Stimulated activated CD8-positive, alpha-beta memory T cell treated with anti-CD3 and anti-CD28 coated beads, Interleukin-7, amount 100 ng/mL, for 48 hours (primary cell): ENCODE measurements at regions not wholly inside any gene's neighbourhood (a gene's known extent, or its start where the extent isn't known, plus 50 kb on each side); places are given as distances from the start of the nearest gene placed in this dataset.
"Not testable (repeated sequence)": the region's sequence is repeated elsewhere in the genome, so short reads cannot be mapped to it uniquely, and the experiment has no call there.

ENCODE experiments used
- DNase-seq, 2 donors: peaks; one replicate each; pipeline ENCODE4 v3.0.0-alpha.2; 2020; ENCODE audit warnings: low read depth in 1 of 2; ENCODE audit errors: extremely low read depth in 1 of 2

GRCh38 chr14:106657460-106657859 is 1131.1 kb downstream of the TMEM121 start:
- peak in 1 of 2 donors; percentile 3 for DNase-seq

DNA sequence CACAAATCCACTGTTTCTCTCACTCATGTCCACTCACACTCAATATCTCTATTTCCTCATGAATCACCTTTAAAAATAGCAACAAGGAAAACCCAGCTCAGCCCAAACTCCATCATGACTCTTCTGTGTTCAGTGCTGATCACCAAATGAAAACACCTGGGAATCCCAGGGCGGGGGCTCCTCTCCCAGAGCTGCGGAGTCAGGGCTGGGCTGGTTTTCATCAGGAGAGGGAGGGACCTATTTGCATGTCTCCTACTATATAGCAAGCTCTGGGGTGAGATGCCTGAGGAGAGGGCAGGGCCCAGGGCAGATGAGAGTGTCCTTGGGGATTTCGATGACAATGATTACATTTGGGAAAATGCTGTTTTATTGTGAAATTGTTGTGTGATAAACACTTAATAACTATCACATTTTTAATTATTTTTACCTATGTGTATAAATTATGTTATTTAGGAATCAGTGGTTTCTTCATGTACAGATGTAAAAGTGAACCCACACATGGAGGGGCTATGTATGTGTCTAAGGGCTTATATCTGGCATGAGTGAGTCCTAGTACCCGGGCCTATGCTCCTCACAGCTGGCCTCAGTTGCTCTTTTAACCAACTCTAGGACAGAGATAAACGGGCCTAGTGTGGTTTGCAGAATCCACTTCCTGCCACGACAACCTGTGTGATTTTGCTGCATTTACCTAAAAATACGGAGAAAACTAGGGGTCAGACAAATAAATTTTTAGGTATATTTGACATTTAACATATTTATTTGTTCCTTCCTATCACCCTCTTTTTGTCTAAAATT is 1131.9 kb downstream of the TMEM121 start:
- not testable (repeated sequence) for DNase-seq

- DNase-seq: peak in 1 of 2 donors; percentile 17
Observed at GRCh38 chr14:106661561-106661960, 1135.2 kb downstream of the TMEM121 start.

- DNase-seq: no peak
Observed at GRCh38 chr14:106662936-106663550, 1136.7 kb downstream of the TMEM121 start.

DNA sequence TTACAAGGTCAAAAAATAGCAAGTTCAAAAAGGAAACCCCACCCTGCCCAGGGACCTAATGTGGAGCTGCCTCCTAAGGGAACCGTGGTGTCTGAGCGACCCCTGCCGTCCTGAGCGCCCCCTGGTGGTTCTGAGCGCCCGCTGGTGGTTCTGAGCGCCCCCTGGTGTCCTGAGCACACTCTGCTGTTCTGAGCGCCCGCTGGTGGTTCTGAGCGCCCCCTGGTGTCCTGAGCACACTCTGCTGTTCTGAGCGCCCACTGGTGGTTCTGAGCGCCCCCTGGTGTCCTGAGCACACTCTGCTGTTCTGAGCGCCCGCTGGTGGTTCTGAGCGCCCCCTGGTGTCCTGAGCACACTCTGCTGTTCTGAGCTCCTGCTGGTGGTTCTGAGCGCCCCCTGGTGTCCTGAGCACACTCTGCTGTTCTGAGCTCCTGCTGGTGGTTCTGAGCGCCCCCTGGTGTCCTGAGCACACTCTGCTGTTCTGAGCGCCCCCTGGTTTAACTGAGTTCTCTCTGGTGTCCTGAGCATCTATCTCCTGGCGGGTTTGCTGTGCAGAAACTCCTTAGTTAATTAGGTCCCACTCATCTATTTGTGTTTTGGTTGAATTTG is 1137.5 kb downstream of the TMEM121 start:
- DNase-seq: peak; percentile 54 to 66

GRCh38 chr14:106665814-106666213 is 1139.4 kb downstream of the TMEM121 start:
- DNase-seq: peak in 1 of 2 donors; percentile 22

DNA sequence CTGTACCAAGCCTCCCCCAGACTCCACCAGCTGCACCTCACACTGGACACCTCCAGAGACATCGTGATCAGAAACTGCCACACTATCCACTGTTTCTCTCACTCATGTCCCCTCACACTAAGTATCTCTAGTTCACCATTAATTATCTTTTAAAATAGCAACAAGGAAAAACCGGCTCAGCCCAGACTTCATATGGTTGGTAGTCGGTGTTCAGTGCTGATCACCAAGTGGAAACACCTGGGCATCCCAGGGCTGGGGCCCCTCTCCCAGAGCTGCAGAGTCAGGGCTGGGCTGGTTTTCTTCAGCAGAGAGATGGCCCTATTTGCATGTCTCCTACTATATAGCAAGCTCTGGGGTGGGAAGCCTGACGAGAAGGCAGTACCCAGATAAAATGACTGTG is 1140.0 kb downstream of the TMEM121 start:
- DNase-seq: no peak

- DNase-seq: no peak
Observed at GRCh38 chr14:106670011-106670410, 1143.6 kb downstream of the TMEM121 start.

GRCh38 chr14:106674093-106674492 is 1147.7 kb downstream of the TMEM121 start:
- DNase-seq: not testable (repeated sequence)

DNA sequence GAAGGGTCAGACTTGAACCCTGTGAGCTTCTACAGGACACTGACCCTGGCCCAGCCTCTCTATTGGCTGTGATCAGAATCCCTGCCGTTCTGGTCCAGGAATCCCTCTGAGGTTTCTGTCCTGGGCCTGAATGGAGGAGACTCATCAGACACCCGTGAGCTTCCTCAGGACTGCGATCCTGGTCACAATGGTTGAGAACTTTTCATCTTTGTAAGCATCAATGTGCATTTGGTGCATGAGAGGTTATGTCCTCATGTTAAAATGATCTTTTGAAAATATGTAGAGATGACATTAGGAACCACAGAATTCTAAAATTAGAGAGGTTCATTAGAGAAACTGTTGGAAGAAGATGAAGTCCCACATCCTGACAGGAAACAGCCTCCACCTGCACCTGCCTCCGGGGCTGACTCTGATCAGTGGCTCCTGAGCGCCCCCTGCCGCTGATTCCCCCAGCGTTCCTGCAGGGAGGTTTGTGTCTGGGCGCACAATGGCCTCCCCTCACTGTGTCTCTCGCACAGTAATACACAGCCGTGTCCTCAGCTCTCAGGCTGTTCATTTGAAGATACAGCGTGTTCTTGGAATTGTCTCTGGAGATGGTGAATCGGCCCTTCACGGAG is 1148.2 kb downstream of the TMEM121 start:
- peak; percentile 28 to 29 for DNase-seq

GRCh38 chr14:106675716-106676115 is 1149.3 kb downstream of the TMEM121 start:
- DNase-seq: not testable (repeated sequence)

GRCh38 chr14:106679776-106680175 is 1153.4 kb downstream of the TMEM121 start:
- DNase-seq: no peak

GRCh38 chr14:106681161-106681560 is 1154.8 kb downstream of the TMEM121 start:
- no peak for DNase-seq

- no peak for DNase-seq
Observed at GRCh38 chr14:106681568-106681967, 1155.2 kb downstream of the TMEM121 start.

DNA sequence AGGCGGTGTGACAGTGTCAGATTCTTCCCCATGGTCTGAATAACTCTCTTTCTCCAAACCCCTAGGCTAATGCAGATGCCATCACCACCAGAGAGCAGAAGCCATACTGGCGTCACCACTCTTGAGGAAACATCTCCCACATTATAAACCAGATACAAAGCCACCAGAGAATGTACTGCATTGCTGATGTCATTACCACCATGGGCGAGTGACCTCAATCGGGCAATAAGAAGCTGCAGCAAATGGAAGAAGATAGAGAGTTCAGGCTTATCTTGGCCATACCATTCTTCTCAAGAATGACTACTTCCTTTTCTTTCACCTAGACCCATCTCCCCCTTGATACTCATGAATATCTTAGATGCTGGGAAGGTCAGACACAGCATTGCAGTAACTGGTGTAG is 1157.2 kb downstream of the TMEM121 start:
- DNase-seq: no peak

DNA sequence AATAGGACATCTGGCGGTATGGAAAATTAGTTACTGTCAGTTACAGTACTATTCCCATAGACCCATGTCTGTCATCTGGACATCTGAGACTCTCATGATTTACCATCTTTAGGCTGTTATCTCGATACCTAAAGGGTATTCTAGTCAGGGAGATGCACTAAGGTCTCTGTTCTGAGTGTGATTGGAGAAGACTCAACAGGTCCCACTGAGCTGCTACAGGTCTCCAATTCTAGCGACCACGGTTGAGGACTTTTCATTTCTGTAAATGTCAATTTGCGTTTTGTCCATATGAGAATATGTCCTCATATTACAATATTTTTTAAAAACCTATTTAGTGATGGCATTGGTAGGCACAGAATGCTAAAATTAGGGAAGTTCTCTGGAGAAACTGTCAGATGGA is 1160.2 kb downstream of the TMEM121 start:
- no peak for DNase-seq

GRCh38 chr14:106690333-106690891 is 1164.0 kb downstream of the TMEM121 start:
- DNase-seq: no peak

DNA sequence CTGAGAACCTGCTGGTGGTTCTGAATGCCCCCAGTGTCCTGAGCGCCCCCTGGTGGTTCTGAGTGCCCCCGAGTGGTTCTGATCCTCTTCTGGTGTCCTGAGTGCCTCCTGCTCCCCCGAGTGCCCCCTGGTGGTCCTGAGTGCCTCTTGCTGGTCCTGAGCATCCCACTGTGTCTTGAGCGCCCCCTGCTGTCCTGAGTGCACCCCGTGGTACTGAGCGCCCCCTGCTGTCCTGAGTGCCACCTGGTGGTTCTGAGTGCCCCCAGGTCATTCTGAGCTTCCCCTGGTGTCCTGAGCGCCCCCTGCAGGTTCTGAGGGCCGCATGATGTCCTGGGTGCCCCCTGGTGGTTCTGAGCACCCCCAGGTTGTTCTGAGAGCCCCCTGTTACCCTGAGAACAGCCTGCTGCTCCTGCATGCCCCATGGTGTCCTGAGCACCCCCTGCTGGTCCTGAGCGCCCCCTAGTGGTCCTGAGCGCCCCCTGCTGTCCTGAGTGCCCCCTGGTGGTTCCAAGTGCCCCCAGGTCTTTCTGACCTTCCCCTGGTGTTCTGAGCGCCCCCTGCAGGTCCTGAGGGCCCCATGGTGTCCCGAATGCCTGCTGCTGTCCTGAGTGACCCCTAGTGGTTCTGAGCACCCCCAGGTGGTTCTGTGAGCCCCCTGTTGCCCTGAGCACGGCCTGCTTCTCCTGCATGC is 1165.4 kb downstream of the TMEM121 start:
- DNase-seq: peak; percentile 69 to 90

GRCh38 chr14:106694638-106695393 is 1168.4 kb downstream of the TMEM121 start:
- DNase-seq: peak; percentile 19 to 56
